SK-N-SH treated with all-trans-retinoic acid at 6 μM for 48 hours (cell line): ENCODE measurements at regions not wholly inside any gene's neighbourhood (a gene's known extent, or its start where the extent isn't known, plus 50 kb on each side); places are given as distances from the start of the nearest gene placed in this dataset.

Source experiments
- ARNTL ChIP-seq: fragments of 450-650 bp; formaldehyde crosslinking; IDR thresholded peaks from 2 replicates; pipeline ENCODE4 v1.5.0; 2020; ENCODE audit warnings: low read depth, mild to moderate bottlenecking, moderate library complexity, borderline replicate concordance
- BACH2 ChIP-seq: fragments of 250-450 bp; sonication (Bioruptor Pico); IDR thresholded peaks from 2 replicates; pipeline ENCODE4 v1.9.0; 2021; ENCODE audit warnings: mild to moderate bottlenecking, borderline replicate concordance
- CREB5 ChIP-seq: fragments of 250-450 bp; sonication (Bioruptor Pico); IDR thresholded peaks from 2 replicates; pipeline ENCODE4 v1.5.1; 2020; ENCODE audit warnings: low read depth, mild to moderate bottlenecking, moderate library complexity
- CSDC2 ChIP-seq: fragments of 250-450 bp; sonication (Bioruptor Pico); IDR thresholded peaks from 2 replicates; pipeline ENCODE4 v1.5.0; 2020; ENCODE audit warnings: mild to moderate bottlenecking, moderate library complexity
- CSRNP3 ChIP-seq: fragments of 250-450 bp; sonication (Bioruptor Pico); IDR thresholded peaks from 2 replicates; pipeline ENCODE4 v1.5.1; 2021; ENCODE audit warnings: mild to moderate bottlenecking, moderate library complexity
- ESRRG ChIP-seq: fragments of 250-450 bp; sonication (Bioruptor Pico); IDR thresholded peaks from 2 replicates; pipeline ENCODE4 v1.6.1; 2021; ENCODE audit warnings: mild to moderate bottlenecking
- POU6F1 ChIP-seq: fragments of 250-450 bp; sonication (Bioruptor Pico); IDR thresholded peaks from 2 replicates; pipeline ENCODE4 v1.8.0; 2021; ENCODE audit warnings: low read depth, mild to moderate bottlenecking, moderate library complexity, borderline replicate concordance
- RARB ChIP-seq: fragments of 250-450 bp; sonication (Bioruptor Pico); IDR thresholded peaks from 2 replicates; pipeline ENCODE4 v1.8.0; 2021; ENCODE audit warnings: mild to moderate bottlenecking, moderate library complexity
- TCF4 ChIP-seq: fragments of 250-450 bp; sonication (Bioruptor Pico); IDR thresholded peaks from 2 replicates; pipeline ENCODE4 v1.8.0; 2021; ENCODE audit warnings: mild to moderate bottlenecking, moderate library complexity, borderline replicate concordance
- ZC3H10 ChIP-seq: fragments of 250-450 bp; sonication (Bioruptor Pico); IDR thresholded peaks from 2 replicates; pipeline ENCODE4 v1.5.1; 2021; ENCODE audit warnings: mild to moderate bottlenecking, moderate library complexity
- ZFP3 ChIP-seq: fragments of 250-450 bp; sonication (Bioruptor Pico); IDR thresholded peaks from 2 replicates; pipeline ENCODE4 v1.5.0; 2020; ENCODE audit warnings: mild to moderate bottlenecking, moderate library complexity
- ZFP30 ChIP-seq: fragments of 450-650 bp; formaldehyde crosslinking; IDR thresholded peaks from 2 replicates; pipeline ENCODE4 v1.5.0; 2022; ENCODE audit warnings: mild to moderate bottlenecking, moderate library complexity
- TF ChIP-seq, protein P1 (sequence below): fragments of 250-450 bp; sonication (Bioruptor Pico); IDR thresholded peaks from 2 replicates; pipeline ENCODE4 v1.5.0; 2020; ENCODE audit warnings: mild to moderate bottlenecking, moderate library complexity
- TF ChIP-seq, protein P2 (sequence below): fragments of 250-450 bp; sonication (Bioruptor Pico); IDR thresholded peaks from 2 replicates; pipeline ENCODE4 v1.8.0; 2020; ENCODE audit warnings: mild to moderate bottlenecking, moderate library complexity, borderline replicate concordance

- TF ChIP-seq CREB5 (no peak), RARB (CRISPR knock-in tag) (no peak), BACH2 (CRISPR knock-in tag) (no peak), ZFP3 (CRISPR knock-in tag) (no peak), CSRNP3 (CRISPR knock-in tag) (no peak), ARNTL (CRISPR knock-in tag) (no peak), TCF4 (CRISPR knock-in tag) (no peak), ESRRG (no peak), ZFP30 (CRISPR knock-in tag) (no peak), ZC3H10 (no peak), POU6F1 (no peak), CSDC2 (CRISPR knock-in tag) (no peak)
- TF ChIP-seq, protein P1, sequence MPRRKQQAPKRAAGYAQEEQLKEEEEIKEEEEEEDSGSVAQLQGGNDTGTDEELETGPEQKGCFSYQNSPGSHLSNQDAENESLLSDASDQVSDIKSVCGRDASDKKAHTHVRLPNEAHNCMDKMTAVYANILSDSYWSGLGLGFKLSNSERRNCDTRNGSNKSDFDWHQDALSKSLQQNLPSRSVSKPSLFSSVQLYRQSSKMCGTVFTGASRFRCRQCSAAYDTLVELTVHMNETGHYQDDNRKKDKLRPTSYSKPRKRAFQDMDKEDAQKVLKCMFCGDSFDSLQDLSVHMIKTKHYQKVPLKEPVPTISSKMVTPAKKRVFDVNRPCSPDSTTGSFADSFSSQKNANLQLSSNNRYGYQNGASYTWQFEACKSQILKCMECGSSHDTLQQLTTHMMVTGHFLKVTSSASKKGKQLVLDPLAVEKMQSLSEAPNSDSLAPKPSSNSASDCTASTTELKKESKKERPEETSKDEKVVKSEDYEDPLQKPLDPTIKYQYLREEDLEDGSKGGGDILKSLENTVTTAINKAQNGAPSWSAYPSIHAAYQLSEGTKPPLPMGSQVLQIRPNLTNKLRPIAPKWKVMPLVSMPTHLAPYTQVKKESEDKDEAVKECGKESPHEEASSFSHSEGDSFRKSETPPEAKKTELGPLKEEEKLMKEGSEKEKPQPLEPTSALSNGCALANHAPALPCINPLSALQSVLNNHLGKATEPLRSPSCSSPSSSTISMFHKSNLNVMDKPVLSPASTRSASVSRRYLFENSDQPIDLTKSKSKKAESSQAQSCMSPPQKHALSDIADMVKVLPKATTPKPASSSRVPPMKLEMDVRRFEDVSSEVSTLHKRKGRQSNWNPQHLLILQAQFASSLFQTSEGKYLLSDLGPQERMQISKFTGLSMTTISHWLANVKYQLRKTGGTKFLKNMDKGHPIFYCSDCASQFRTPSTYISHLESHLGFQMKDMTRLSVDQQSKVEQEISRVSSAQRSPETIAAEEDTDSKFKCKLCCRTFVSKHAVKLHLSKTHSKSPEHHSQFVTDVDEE (CRISPR knock-in tag): no peak
- TF ChIP-seq, protein P2, sequence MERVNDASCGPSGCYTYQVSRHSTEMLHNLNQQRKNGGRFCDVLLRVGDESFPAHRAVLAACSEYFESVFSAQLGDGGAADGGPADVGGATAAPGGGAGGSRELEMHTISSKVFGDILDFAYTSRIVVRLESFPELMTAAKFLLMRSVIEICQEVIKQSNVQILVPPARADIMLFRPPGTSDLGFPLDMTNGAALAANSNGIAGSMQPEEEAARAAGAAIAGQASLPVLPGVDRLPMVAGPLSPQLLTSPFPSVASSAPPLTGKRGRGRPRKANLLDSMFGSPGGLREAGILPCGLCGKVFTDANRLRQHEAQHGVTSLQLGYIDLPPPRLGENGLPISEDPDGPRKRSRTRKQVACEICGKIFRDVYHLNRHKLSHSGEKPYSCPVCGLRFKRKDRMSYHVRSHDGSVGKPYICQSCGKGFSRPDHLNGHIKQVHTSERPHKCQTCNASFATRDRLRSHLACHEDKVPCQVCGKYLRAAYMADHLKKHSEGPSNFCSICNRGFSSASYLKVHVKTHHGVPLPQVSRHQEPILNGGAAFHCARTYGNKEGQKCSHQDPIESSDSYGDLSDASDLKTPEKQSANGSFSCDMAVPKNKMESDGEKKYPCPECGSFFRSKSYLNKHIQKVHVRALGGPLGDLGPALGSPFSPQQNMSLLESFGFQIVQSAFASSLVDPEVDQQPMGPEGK (CRISPR knock-in tag): no peak
Measured at GRCh38 chr14:98119739-98120138, 1152.3 kb downstream of the BCL11B start.
